T-cell (primary cell): ENCODE measurements at regions not wholly inside any gene's neighbourhood (a gene's known extent, or its start where the extent isn't known, plus 50 kb on each side); places are given as distances from the start of the nearest gene placed in this dataset.
"Not testable (repeated sequence)": the region's sequence is repeated elsewhere in the genome, so short reads cannot be mapped to it uniquely, and the experiment has no call there.

Source experiments
- ATAC-seq, 4 experiments: fragments of 200-7000 bp in 3 of 4; fragments of 150-1000 bp in 1 of 4; cut with Tn5 transposase; replicated peaks in 1 of 4; 1 replicate in 3 of 4; 2 replicates in 1 of 4; pipeline ENCODE4 v1.10.0; 2021; ENCODE audit warnings: moderate library complexity in 3 of 4, mild to moderate bottlenecking in 2 of 4, moderate number of reproducible peaks in 1 of 4
- CTCF ChIA-PET, 2 donors: fragments of 300-600 bp; sonication (Branson Sonifier 250); formaldehyde crosslinking; loops; one replicate each; lab custom pipeline; 2022; ENCODE audit warnings: antibody characterized with exemption in 2 of 2; lab: Charles Lee
- POLR2A ChIA-PET, 2 donors: fragments of 300-600 bp; sonication (Branson Sonifier 250); formaldehyde crosslinking; loops; one replicate each; lab custom pipeline; 2022; ENCODE audit warnings: antibody characterized with exemption in 2 of 2; lab: Charles Lee
- DNase-seq, 35 experiments: peaks; one replicate each; pipeline versions ENCODE4 v3.0.0 to v3.0.0-alpha.2; 2013 to 2023
- H3K27ac ChIP-seq: one replicate; pipeline ENCODE4 v1.5.1; 2013; ENCODE audit warnings: low read length
- H3K27me3 ChIP-seq, 2 experiments: replicated peaks in 1 of 2; 1 replicate in 1 of 2; 2 replicates in 1 of 2; pipeline versions ENCODE4 v1.6.1 to v1.7.0; 2013; ENCODE audit warnings: low read length in 1 of 2, mixed read lengths in 1 of 2; ENCODE audit not compliant: control insufficient read depth in 2 of 2, insufficient read depth in 2 of 2; ENCODE audit errors: extremely low read depth in 1 of 2
- H3K36me3 ChIP-seq, 2 donors: 1 replicate in 1 of 2; 2 replicates in 1 of 2; pipeline versions ENCODE4 v1.6.1 to v1.7.0; 2013; ENCODE audit warnings: low read length in 1 of 2; ENCODE audit not compliant: control insufficient read depth in 2 of 2, insufficient read depth in 1 of 2; ENCODE audit errors: extremely low read depth in 1 of 2
- H3K4me1 ChIP-seq, 2 experiments: 1 replicate in 1 of 2; 2 replicates in 1 of 2; pipeline versions ENCODE4 v1.6.1 to v1.7.0; 2013; ENCODE audit warnings: low read length in 2 of 2, mixed read lengths in 1 of 2; ENCODE audit not compliant: insufficient read depth in 2 of 2, control insufficient read depth in 1 of 2; ENCODE audit errors: extremely low read depth in 1 of 2
- H3K4me3 ChIP-seq, 2 donors: 1 replicate in 1 of 2; 2 replicates in 1 of 2; pipeline versions ENCODE4 v1.5.1 to v1.7.0; 2013; ENCODE audit warnings: mild to moderate bottlenecking in 2 of 2, low read length in 1 of 2, moderate library complexity in 1 of 2; ENCODE audit not compliant: control insufficient read depth in 1 of 2; ENCODE audit errors: extremely low read depth in 1 of 2
- H3K9me3 ChIP-seq: 2 replicates; pipeline ENCODE4 v1.7.0; 2013
- H3K27ac Mint-ChIP-seq, 2 donors: one replicate each; pipeline ENCODE4 v1.8.0; 2020 to 2021; ENCODE audit warnings: mild to moderate bottlenecking in 2 of 2, mixed read lengths in 2 of 2
- H3K27me3 Mint-ChIP-seq, 2 donors: one replicate each; pipeline ENCODE4 v1.8.0; 2021 to 2022; ENCODE audit warnings: mixed read lengths in 2 of 2
- H3K36me3 Mint-ChIP-seq: one replicate; pipeline ENCODE4 v1.8.0; 2021; ENCODE audit warnings: mixed read lengths
- H3K4me1 Mint-ChIP-seq, 3 donors: one replicate each; pipeline ENCODE4 v1.8.0; 2020 to 2022; ENCODE audit warnings: mixed read lengths in 3 of 3, mild to moderate bottlenecking in 1 of 3
- H3K4me3 Mint-ChIP-seq, 3 donors: one replicate each; pipeline ENCODE4 v1.8.0; 2020 to 2022; ENCODE audit warnings: mild to moderate bottlenecking in 3 of 3, mixed read lengths in 3 of 3, moderate library complexity in 3 of 3
- H3K9me3 Mint-ChIP-seq, 3 donors: one replicate each; pipeline ENCODE4 v1.8.0; 2020 to 2022; ENCODE audit warnings: mixed read lengths in 3 of 3
- WGBS: methylation state at CpG from one replicate; pipeline ENCODE4 v1.1.5; 2013; ENCODE audit warnings: missing lambda C conversion rate; ENCODE audit not compliant: insufficient coverage; 5-methylcytosine and 5-hydroxymethylcytosine counted together

DNA sequence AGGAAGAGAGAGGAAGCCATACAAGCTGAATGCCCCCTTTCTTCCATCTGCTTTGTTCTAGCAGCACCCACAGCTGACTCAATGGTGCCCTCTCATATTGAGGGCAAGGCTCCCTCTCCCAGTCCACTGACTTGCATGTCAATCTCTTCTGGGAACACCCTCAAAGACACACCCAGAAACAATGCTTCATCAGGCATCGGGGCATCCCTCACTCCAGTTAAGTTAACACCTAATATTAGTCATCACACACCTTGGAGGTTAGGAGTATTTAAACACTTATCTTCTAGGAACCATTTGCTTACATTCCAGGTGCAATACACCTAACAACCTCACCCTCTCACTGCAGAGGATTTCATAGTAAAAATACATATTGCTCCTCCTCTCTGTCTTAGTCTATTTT, 993.5 kb upstream of the DDX18 start:
- WGBS, result no CpG with 5 or more reads among the region's 1 CpG
- Mint-ChIP-seq H3K4me1 (no peaks in the 10 kb centered on the region), H3K27ac (no peak overlapping the region), H3K36me3 (no peaks in the 10 kb centered on the region), H3K27me3 (no peaks in the 10 kb centered on the region), H3K4me3 (no peak overlapping the region), H3K9me3 (peaks cover 16 to 17% (median 16%) of the 10 kb centered on the region in 3 donors)
- no peak for ATAC-seq
- no peak overlapping the region for H3K27ac ChIP-seq
- no peaks in the 10 kb centered on the region for H3K4me1 ChIP-seq
- no peak overlapping the region for H3K4me3 ChIP-seq
- ChIA-PET CTCF (no interaction called here), POLR2A (no interaction called here)
- H3K36me3 ChIP-seq, result no peaks in the 10 kb centered on the region
- DNase-seq, result no peak
- H3K27me3 ChIP-seq, result no peaks in the 10 kb centered on the region
- H3K9me3 ChIP-seq, result no peaks in the 10 kb centered on the region

DNA sequence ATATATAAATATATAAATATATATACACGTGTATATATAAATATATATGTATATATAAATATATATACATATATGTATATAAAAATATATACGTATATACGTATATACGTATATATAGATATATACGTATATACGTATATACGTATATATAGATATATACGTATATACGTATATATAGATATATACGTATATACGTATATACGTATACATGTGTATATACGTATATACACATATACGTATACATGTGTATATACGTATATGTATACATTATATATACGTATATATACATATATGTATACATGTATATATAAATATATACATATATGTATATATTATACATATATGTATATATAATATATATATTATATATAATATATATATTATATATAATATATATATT, 984.9 kb upstream of the DDX18 start:
- no CpG with 5 or more reads among the region's 16 CpGs for WGBS
- H3K36me3 ChIP-seq, H3K36me3 Mint-ChIP-seq, H3K27ac ChIP-seq, CTCF ChIA-PET, H3K4me1 ChIP-seq, H3K9me3 ChIP-seq, H3K27ac Mint-ChIP-seq, H3K4me3 ChIP-seq, H3K4me3 Mint-ChIP-seq, H3K27me3 ChIP-seq, POLR2A ChIA-PET, DNase-seq, ATAC-seq, H3K4me1 Mint-ChIP-seq, H3K27me3 Mint-ChIP-seq: not testable (repeated sequence)
- H3K9me3 Mint-ChIP-seq, result peaks cover 11 to 23% (median 11%) of the 10 kb centered on the region in 3 donors

GRCh38 chr2:116832148-116832547, 982.3 kb upstream of the DDX18 start:
- Histone ChIP-seq H3K36me3 (no peaks in the 10 kb centered on the region), H3K27me3 (no peaks in the 10 kb centered on the region), H3K27ac (no peak overlapping the region), H3K4me3 (no peak overlapping the region), H3K9me3 (peaks cover 3% of the 10 kb centered on the region), H3K4me1 (no peaks in the 10 kb centered on the region)
- WGBS, result no CpG with 5 or more reads among the region's 2 CpGs
- H3K4me3 Mint-ChIP-seq, result no peak overlapping the region
- ChIA-PET POLR2A (no interaction called here), CTCF (no interaction called here)
- ATAC-seq (no peak), DNase-seq (no peak)
- no peaks in the 10 kb centered on the region for H3K36me3 Mint-ChIP-seq
- no peaks in the 10 kb centered on the region for H3K27me3 Mint-ChIP-seq
- H3K4me1 Mint-ChIP-seq, result no peaks in the 10 kb centered on the region
- no peak overlapping the region for H3K27ac Mint-ChIP-seq
- peaks cover 16 to 32% (median 18%) of the 10 kb centered on the region in 3 donors for H3K9me3 Mint-ChIP-seq

- no CpG with 5 or more reads among the region's 3 CpGs for WGBS
- Histone ChIP-seq H3K4me3 (no peak overlapping the region), H3K36me3 (no peaks in the 10 kb centered on the region), H3K4me1 (no peaks in the 10 kb centered on the region), H3K27ac (no peak overlapping the region), H3K9me3 (peaks cover 3% of the 10 kb centered on the region), H3K27me3 (no peaks in the 10 kb centered on the region)
- ATAC-seq (no peak), DNase-seq (no peak)
- no peaks in the 10 kb centered on the region for H3K27me3 Mint-ChIP-seq
- ChIA-PET POLR2A (no interaction called here), CTCF (no interaction called here)
- no peaks in the 10 kb centered on the region for H3K4me1 Mint-ChIP-seq
- H3K4me3 Mint-ChIP-seq, result no peak overlapping the region
- no peaks in the 10 kb centered on the region for H3K36me3 Mint-ChIP-seq
- H3K9me3 Mint-ChIP-seq, result peaks cover 16 to 26% (median 18%) of the 10 kb centered on the region in 3 donors
- H3K27ac Mint-ChIP-seq, result no peak overlapping the region
These were observed 981.4 kb upstream of the DDX18 start for GRCh38 chr2:116833052-116833451.

GRCh38 chr2:116842164-116842563, 972.3 kb upstream of the DDX18 start:
- Mint-ChIP-seq H3K4me3 (no peak overlapping the region), H3K9me3 (peaks cover 13 to 16% (median 14%) of the 10 kb centered on the region in 3 donors), H3K36me3 (no peaks in the 10 kb centered on the region), H3K27ac (no peak overlapping the region), H3K27me3 (no peaks in the 10 kb centered on the region), H3K4me1 (no peaks in the 10 kb centered on the region)
- Histone ChIP-seq H3K4me3 (no peak overlapping the region), H3K4me1 (no peaks in the 10 kb centered on the region), H3K9me3 (no peaks in the 10 kb centered on the region), H3K27me3 (no peaks in the 10 kb centered on the region), H3K36me3 (no peaks in the 10 kb centered on the region), H3K27ac (no peak overlapping the region)
- POLR2A ChIA-PET, result no interaction called here
- DNase-seq (no peak), ATAC-seq (no peak)
- CTCF ChIA-PET, result no interaction called here
- WGBS, result 50% methylated on average over 1 of the region's 5 CpGs

GRCh38 chr2:116859708-116860107, 954.8 kb upstream of the DDX18 start:
- Mint-ChIP-seq H3K27me3 (no peaks in the 10 kb centered on the region), H3K4me3 (no peak overlapping the region), H3K27ac (no peak overlapping the region), H3K9me3 (peaks cover 17 to 49% (median 35%) of the 10 kb centered on the region in 3 donors), H3K4me1 (no peaks in the 10 kb centered on the region), H3K36me3 (no peaks in the 10 kb centered on the region)
- Histone ChIP-seq H3K27ac (no peak overlapping the region), H3K27me3 (no peaks in the 10 kb centered on the region), H3K4me1 (no peaks in the 10 kb centered on the region), H3K4me3 (no peak overlapping the region), H3K9me3 (peaks cover 4% of the 10 kb centered on the region), H3K36me3 (no peaks in the 10 kb centered on the region)
- no peak for ATAC-seq
- POLR2A ChIA-PET, result no interaction called here
- no CpG with 5 or more reads among the region's 4 CpGs for WGBS
- CTCF ChIA-PET, result no interaction called here
- no peak for DNase-seq

GRCh38 chr2:116874021-116874420, 940.5 kb upstream of the DDX18 start:
- Histone ChIP-seq H3K27me3 (no peaks in the 10 kb centered on the region), H3K4me3 (no peak overlapping the region), H3K27ac (no peak overlapping the region), H3K9me3 (no peaks in the 10 kb centered on the region), H3K4me1 (no peaks in the 10 kb centered on the region), H3K36me3 (no peaks in the 10 kb centered on the region)
- H3K9me3 Mint-ChIP-seq, result peaks cover 20 to 37% (median 34%) of the 10 kb centered on the region in 3 donors
- no peak overlapping the region for H3K4me3 Mint-ChIP-seq
- no peaks in the 10 kb centered on the region for H3K4me1 Mint-ChIP-seq
- ChIA-PET POLR2A (interaction anchor here in 1 of 2 donors (0.6 kb wide), 1 partner anchor 11 kb away, joined by 4 read pairs; no protein-coding TSS in a partner anchor), CTCF (no interaction called here)
- H3K27ac Mint-ChIP-seq, result no peak overlapping the region
- no peaks in the 10 kb centered on the region for H3K36me3 Mint-ChIP-seq
- no peaks in the 10 kb centered on the region for H3K27me3 Mint-ChIP-seq
- DNase-seq, result no peak
- no peak for ATAC-seq
- 81% methylated on average over 2 of the region's 5 CpGs for WGBS
